KMS-11 (cell line): ENCODE measurements at regions not wholly inside any gene's neighbourhood (a gene's known extent, or its start where the extent isn't known, plus 50 kb on each side); places are given as distances from the start of the nearest gene placed in this dataset.

Experiments used
- H2AFZ ChIP-seq: fragments of 200-600 bp; sonication (generic); 2 replicates; pipeline ENCODE4 v1.6.1; 2016; ENCODE audit warnings: antibody characterized with exemption, mixed run types, low read depth
- H3K27ac ChIP-seq: fragments of 200-600 bp; sonication (generic); 2 replicates; pipeline ENCODE4 v1.6.1; 2016; ENCODE audit warnings: mild to moderate bottlenecking, mixed run types
- H3K27me3 ChIP-seq: fragments of 200-600 bp; sonication (generic); 2 replicates; pipeline ENCODE4 v1.6.1; 2017; ENCODE audit warnings: mild to moderate bottlenecking, low read depth, mixed run types, moderate library complexity; ENCODE audit not compliant: insufficient read depth
- H3K36me3 ChIP-seq: fragments of 200-600 bp; sonication (generic); 2 replicates; pipeline ENCODE4 v1.6.1; 2017; ENCODE audit warnings: mild to moderate bottlenecking, mixed run types; ENCODE audit not compliant: insufficient read depth
- H3K4me1 ChIP-seq: fragments of 200-600 bp; sonication (generic); 2 replicates; pipeline ENCODE4 v1.6.1; 2016; ENCODE audit warnings: mild to moderate bottlenecking, low read depth, mixed run types; ENCODE audit not compliant: poor library complexity, severe bottlenecking
- H3K4me2 ChIP-seq: fragments of 200-600 bp; sonication (generic); 2 replicates; pipeline ENCODE4 v1.7.0; 2016; ENCODE audit warnings: mild to moderate bottlenecking, mixed run types
- H3K4me3 ChIP-seq: fragments of 200-600 bp; sonication (generic); IDR thresholded peaks from 2 replicates; pipeline ENCODE4 v1.6.1; 2017; ENCODE audit warnings: low read depth, low read length, mixed read lengths; ENCODE audit not compliant: insufficient read depth
- H3K79me2 ChIP-seq: fragments of 200-600 bp; sonication (generic); 2 replicates; pipeline ENCODE4 v1.6.1; 2016; ENCODE audit warnings: low read depth, mixed run types; ENCODE audit not compliant: insufficient read depth
- H3K9ac ChIP-seq: fragments of 200-600 bp; sonication (generic); 2 replicates; pipeline ENCODE4 v1.6.1; 2016; ENCODE audit warnings: mild to moderate bottlenecking, mixed run types
- H4K20me1 ChIP-seq: fragments of 200-600 bp; sonication (generic); 2 replicates; pipeline ENCODE4 v1.6.1; 2016; ENCODE audit warnings: mild to moderate bottlenecking, mixed run types; ENCODE audit not compliant: insufficient read depth
- CTCF ChIP-seq: fragments of 200-600 bp; sonication (generic); conservative IDR thresholded peaks from 2 replicates; pipeline ENCODE4 v1.6.1; 2017; ENCODE audit warnings: low read depth, mild to moderate bottlenecking, antibody characterized with exemption, low read length, moderate library complexity, mixed read lengths

GRCh38 chr12:24280056-24280842 is 330.8 kb upstream of the SOX5 start:
- no peaks in the 10 kb centered on the region for H3K79me2 ChIP-seq
- no peak for TF ChIP-seq CTCF
- no peaks in the 10 kb centered on the region for H3K4me1 ChIP-seq
- no peak overlapping the region for H3K27ac ChIP-seq
- H3K9ac ChIP-seq: no peak overlapping the region
- no peaks in the 10 kb centered on the region for H3K27me3 ChIP-seq
- no peak overlapping the region for H2AFZ ChIP-seq
- no peak overlapping the region for H3K4me3 ChIP-seq
- no peaks in the 10 kb centered on the region for H3K36me3 ChIP-seq
- no peak overlapping the region for H3K4me2 ChIP-seq
- no peaks in the 10 kb centered on the region for H4K20me1 ChIP-seq

- no peaks in the 10 kb centered on the region for H3K4me1 ChIP-seq
- no peaks in the 10 kb centered on the region for H4K20me1 ChIP-seq
- no peak overlapping the region for H3K27ac ChIP-seq
- no peaks in the 10 kb centered on the region for H3K36me3 ChIP-seq
- TF ChIP-seq CTCF: no peak
- no peak overlapping the region for H3K4me2 ChIP-seq
- no peaks in the 10 kb centered on the region for H3K79me2 ChIP-seq
- H3K9ac ChIP-seq: no peak overlapping the region
- no peak overlapping the region for H3K4me3 ChIP-seq
- no peak overlapping the region for H2AFZ ChIP-seq
- no peaks in the 10 kb centered on the region for H3K27me3 ChIP-seq
These were observed 329.4 kb upstream of the SOX5 start for GRCh38 chr12:24278832-24279231.

GRCh38 chr12:24270965-24271364 is 321.5 kb upstream of the SOX5 start:
- Histone ChIP-seq H3K79me2 (no peaks in the 10 kb centered on the region), H3K9ac (no peak overlapping the region), H2AFZ (no peak overlapping the region), H3K4me1 (no peaks in the 10 kb centered on the region), H4K20me1 (no peaks in the 10 kb centered on the region), H3K36me3 (no peaks in the 10 kb centered on the region), H3K27me3 (no peaks in the 10 kb centered on the region), H3K4me2 (no peak overlapping the region), H3K27ac (no peak overlapping the region), H3K4me3 (no peak overlapping the region)
- no peak for TF ChIP-seq CTCF

- TF ChIP-seq CTCF: no peak
- H3K4me1 ChIP-seq: no peaks in the 10 kb centered on the region
- no peak overlapping the region for H3K4me3 ChIP-seq
- no peaks in the 10 kb centered on the region for H3K27me3 ChIP-seq
- H3K4me2 ChIP-seq: no peak overlapping the region
- H3K27ac ChIP-seq: no peak overlapping the region
- no peaks in the 10 kb centered on the region for H3K36me3 ChIP-seq
- no peaks in the 10 kb centered on the region for H3K79me2 ChIP-seq
- H2AFZ ChIP-seq: no peak overlapping the region
- H4K20me1 ChIP-seq: no peaks in the 10 kb centered on the region
- H3K9ac ChIP-seq: no peak overlapping the region
These were observed 321.0 kb upstream of the SOX5 start for GRCh38 chr12:24270464-24270863.
